SK-N-SH treated with all-trans-retinoic acid at 6 μM for 48 hours (cell line): ENCODE measurements at regions not wholly inside any gene's neighbourhood (a gene's known extent, or its start where the extent isn't known, plus 50 kb on each side); places are given as distances from the start of the nearest gene placed in this dataset.

ENCODE experiments used
- ATAC-seq: fragments of 200-7000 bp; cut with Tn5 transposase; 3 replicates; pipeline ENCODE4 v1.9.1; 2020; ENCODE audit warnings: mild to moderate bottlenecking, moderate library complexity
- ARNTL ChIP-seq: fragments of 450-650 bp; formaldehyde crosslinking; IDR thresholded peaks from 2 replicates; pipeline ENCODE4 v1.5.0; 2020; ENCODE audit warnings: low read depth, mild to moderate bottlenecking, moderate library complexity, borderline replicate concordance
- CREB5 ChIP-seq: fragments of 250-450 bp; sonication (Bioruptor Pico); IDR thresholded peaks from 2 replicates; pipeline ENCODE4 v1.5.1; 2020; ENCODE audit warnings: low read depth, mild to moderate bottlenecking, moderate library complexity
- CSDC2 ChIP-seq: fragments of 250-450 bp; sonication (Bioruptor Pico); IDR thresholded peaks from 2 replicates; pipeline ENCODE4 v1.5.0; 2020; ENCODE audit warnings: mild to moderate bottlenecking, moderate library complexity
- ESRRG ChIP-seq: fragments of 250-450 bp; sonication (Bioruptor Pico); IDR thresholded peaks from 2 replicates; pipeline ENCODE4 v1.6.1; 2021; ENCODE audit warnings: mild to moderate bottlenecking
- GLIS3 ChIP-seq: fragments of 250-450 bp; sonication (Bioruptor Pico); IDR thresholded peaks from 2 replicates; pipeline ENCODE4 v1.5.0; 2020; ENCODE audit warnings: mild to moderate bottlenecking, moderate library complexity
- ISL1 ChIP-seq: fragments of 250-450 bp; sonication (Bioruptor Pico); IDR thresholded peaks from 2 replicates; pipeline ENCODE4 v2.1.2; 2022; ENCODE audit warnings: mild to moderate bottlenecking, moderate library complexity
- OSR1 ChIP-seq: fragments of 250-450 bp; sonication (Bioruptor Pico); IDR thresholded peaks from 2 replicates; pipeline ENCODE4 v1.8.0; 2022; ENCODE audit warnings: moderate library complexity, mild to moderate bottlenecking, inconsistent platforms
- PPARA ChIP-seq: fragments of 250-450 bp; sonication (Bioruptor Pico); IDR thresholded peaks from 2 replicates; pipeline ENCODE4 v1.5.0; 2020; ENCODE audit warnings: mild to moderate bottlenecking, borderline replicate concordance
- SNAI2 ChIP-seq: fragments of 250-450 bp; sonication (Bioruptor Pico); IDR thresholded peaks from 2 replicates; pipeline ENCODE4 v1.5.0; 2020; ENCODE audit warnings: mild to moderate bottlenecking, moderate library complexity
- TCF4 ChIP-seq: fragments of 250-450 bp; sonication (Bioruptor Pico); IDR thresholded peaks from 2 replicates; pipeline ENCODE4 v1.8.0; 2021; ENCODE audit warnings: mild to moderate bottlenecking, moderate library complexity, borderline replicate concordance
- TOX ChIP-seq: fragments of 250-450 bp; sonication (Bioruptor Pico); IDR thresholded peaks from 2 replicates; pipeline ENCODE4 v1.8.0; 2021; ENCODE audit warnings: mild to moderate bottlenecking, moderate library complexity, borderline replicate concordance
- ZC3H10 ChIP-seq: fragments of 250-450 bp; sonication (Bioruptor Pico); IDR thresholded peaks from 2 replicates; pipeline ENCODE4 v1.5.1; 2021; ENCODE audit warnings: mild to moderate bottlenecking, moderate library complexity
- ZFP3 ChIP-seq: fragments of 250-450 bp; sonication (Bioruptor Pico); IDR thresholded peaks from 2 replicates; pipeline ENCODE4 v1.5.0; 2020; ENCODE audit warnings: mild to moderate bottlenecking, moderate library complexity
- ZFP30 ChIP-seq: fragments of 450-650 bp; formaldehyde crosslinking; IDR thresholded peaks from 2 replicates; pipeline ENCODE4 v1.5.0; 2022; ENCODE audit warnings: mild to moderate bottlenecking, moderate library complexity
- ZNF565 ChIP-seq: fragments of 450-650 bp; formaldehyde crosslinking; conservative IDR thresholded peaks from 2 replicates; pipeline ENCODE4 v1.5.0; 2020; ENCODE audit warnings: low read depth, mild to moderate bottlenecking, moderate library complexity
- ZNF70 ChIP-seq: fragments of 450-650 bp; formaldehyde crosslinking; IDR thresholded peaks from 2 replicates; pipeline ENCODE4 v1.5.0; 2020; ENCODE audit warnings: mild to moderate bottlenecking, moderate library complexity
- ZNF8 ChIP-seq: fragments of 450-650 bp; formaldehyde crosslinking; IDR thresholded peaks from 2 replicates; pipeline ENCODE4 v1.5.0; 2020; ENCODE audit warnings: mild to moderate bottlenecking, moderate library complexity
- TF ChIP-seq, protein P1 (sequence below): fragments of 250-450 bp; sonication (Bioruptor Pico); IDR thresholded peaks from 2 replicates; pipeline ENCODE4 v1.5.0; 2020; ENCODE audit warnings: mild to moderate bottlenecking, moderate library complexity
- TF ChIP-seq, protein P2 (sequence below): fragments of 250-450 bp; sonication (Bioruptor Pico); IDR thresholded peaks from 2 replicates; pipeline ENCODE4 v1.8.0; 2021; ENCODE audit warnings: low read depth, mild to moderate bottlenecking, moderate library complexity, borderline replicate concordance
- TF ChIP-seq, protein P3 (sequence below): fragments of 250-450 bp; sonication (Bioruptor Pico); IDR thresholded peaks from 2 replicates; pipeline ENCODE4 v1.5.1; 2021; ENCODE audit warnings: mild to moderate bottlenecking, moderate library complexity

GRCh38 chr3:150218841-150219240 is 189.3 kb upstream of the TSC22D2 start:
- TF ChIP-seq ZNF565 (CRISPR knock-in tag): no peak
- no peak for TF ChIP-seq TOX
- TF ChIP-seq ZC3H10 (CRISPR knock-in tag): no peak
- TF ChIP-seq GLIS3 (CRISPR knock-in tag): no peak
- no peak for TF ChIP-seq CSDC2

GRCh38 chr3:150218236-150218635 is 189.9 kb upstream of the TSC22D2 start:
- TF ChIP-seq PPARA (CRISPR knock-in tag) (no peak), OSR1 (CRISPR knock-in tag) (no peak), TOX (no peak), ZFP30 (CRISPR knock-in tag) (no peak), SNAI2 (CRISPR knock-in tag) (no peak), GLIS3 (CRISPR knock-in tag) (no peak), ARNTL (CRISPR knock-in tag) (no peak), ESRRG (no peak), CSDC2 (no peak), ZNF565 (CRISPR knock-in tag) (no peak)
- TF ChIP-seq, protein P1, sequence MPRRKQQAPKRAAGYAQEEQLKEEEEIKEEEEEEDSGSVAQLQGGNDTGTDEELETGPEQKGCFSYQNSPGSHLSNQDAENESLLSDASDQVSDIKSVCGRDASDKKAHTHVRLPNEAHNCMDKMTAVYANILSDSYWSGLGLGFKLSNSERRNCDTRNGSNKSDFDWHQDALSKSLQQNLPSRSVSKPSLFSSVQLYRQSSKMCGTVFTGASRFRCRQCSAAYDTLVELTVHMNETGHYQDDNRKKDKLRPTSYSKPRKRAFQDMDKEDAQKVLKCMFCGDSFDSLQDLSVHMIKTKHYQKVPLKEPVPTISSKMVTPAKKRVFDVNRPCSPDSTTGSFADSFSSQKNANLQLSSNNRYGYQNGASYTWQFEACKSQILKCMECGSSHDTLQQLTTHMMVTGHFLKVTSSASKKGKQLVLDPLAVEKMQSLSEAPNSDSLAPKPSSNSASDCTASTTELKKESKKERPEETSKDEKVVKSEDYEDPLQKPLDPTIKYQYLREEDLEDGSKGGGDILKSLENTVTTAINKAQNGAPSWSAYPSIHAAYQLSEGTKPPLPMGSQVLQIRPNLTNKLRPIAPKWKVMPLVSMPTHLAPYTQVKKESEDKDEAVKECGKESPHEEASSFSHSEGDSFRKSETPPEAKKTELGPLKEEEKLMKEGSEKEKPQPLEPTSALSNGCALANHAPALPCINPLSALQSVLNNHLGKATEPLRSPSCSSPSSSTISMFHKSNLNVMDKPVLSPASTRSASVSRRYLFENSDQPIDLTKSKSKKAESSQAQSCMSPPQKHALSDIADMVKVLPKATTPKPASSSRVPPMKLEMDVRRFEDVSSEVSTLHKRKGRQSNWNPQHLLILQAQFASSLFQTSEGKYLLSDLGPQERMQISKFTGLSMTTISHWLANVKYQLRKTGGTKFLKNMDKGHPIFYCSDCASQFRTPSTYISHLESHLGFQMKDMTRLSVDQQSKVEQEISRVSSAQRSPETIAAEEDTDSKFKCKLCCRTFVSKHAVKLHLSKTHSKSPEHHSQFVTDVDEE: no peak
- TF ChIP-seq, protein P2, sequence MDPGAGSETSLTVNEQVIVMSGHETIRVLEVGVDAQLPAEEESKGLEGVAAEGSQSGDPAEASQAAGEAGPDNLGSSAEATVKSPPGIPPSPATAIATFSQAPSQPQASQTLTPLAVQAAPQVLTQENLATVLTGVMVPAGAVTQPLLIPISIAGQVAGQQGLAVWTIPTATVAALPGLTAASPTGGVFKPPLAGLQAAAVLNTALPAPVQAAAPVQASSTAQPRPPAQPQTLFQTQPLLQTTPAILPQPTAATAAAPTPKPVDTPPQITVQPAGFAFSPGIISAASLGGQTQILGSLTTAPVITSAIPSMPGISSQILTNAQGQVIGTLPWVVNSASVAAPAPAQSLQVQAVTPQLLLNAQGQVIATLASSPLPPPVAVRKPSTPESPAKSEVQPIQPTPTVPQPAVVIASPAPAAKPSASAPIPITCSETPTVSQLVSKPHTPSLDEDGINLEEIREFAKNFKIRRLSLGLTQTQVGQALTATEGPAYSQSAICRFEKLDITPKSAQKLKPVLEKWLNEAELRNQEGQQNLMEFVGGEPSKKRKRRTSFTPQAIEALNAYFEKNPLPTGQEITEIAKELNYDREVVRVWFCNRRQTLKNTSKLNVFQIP: no peak
- ATAC-seq: no peak

More at GRCh38 chr3:150218841-150219240, 189.3 kb upstream of the TSC22D2 start:
- no peak for ATAC-seq

DNA sequence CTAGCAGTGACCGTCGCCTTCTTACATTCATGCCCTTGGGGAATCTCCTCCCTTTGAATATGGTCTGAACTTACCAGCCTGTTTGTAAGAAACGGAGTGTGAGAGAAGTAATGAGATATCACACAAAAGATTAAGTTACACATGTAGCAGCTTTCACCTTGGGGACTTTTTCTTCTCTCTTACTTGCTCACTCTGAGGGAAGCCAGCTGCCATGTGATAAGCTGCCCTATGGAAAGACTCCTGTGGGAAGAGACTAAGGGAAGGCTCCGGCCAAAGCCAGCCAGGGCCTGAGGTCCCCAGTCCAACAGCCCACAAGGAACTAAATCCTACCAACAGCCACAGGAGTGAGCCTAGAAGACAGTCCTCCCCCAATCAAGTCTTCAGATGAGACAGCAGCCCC is 190.4 kb upstream of the TSC22D2 start:
- TF ChIP-seq ZFP30 (CRISPR knock-in tag): no peak
- TF ChIP-seq ZFP3: no peak

GRCh38 chr3:150216866-150217600 is 191.1 kb upstream of the TSC22D2 start:
- no peak for TF ChIP-seq ZC3H10 (CRISPR knock-in tag)
- TF ChIP-seq TOX: no peak
- TF ChIP-seq ARNTL (CRISPR knock-in tag): no peak
- TF ChIP-seq CSDC2: no peak
- no peak for TF ChIP-seq GLIS3 (CRISPR knock-in tag)
- no peak for TF ChIP-seq TCF4
- no peak for TF ChIP-seq ZNF70 (CRISPR knock-in tag)
- TF ChIP-seq ISL1: no peak
- TF ChIP-seq, protein P3, sequence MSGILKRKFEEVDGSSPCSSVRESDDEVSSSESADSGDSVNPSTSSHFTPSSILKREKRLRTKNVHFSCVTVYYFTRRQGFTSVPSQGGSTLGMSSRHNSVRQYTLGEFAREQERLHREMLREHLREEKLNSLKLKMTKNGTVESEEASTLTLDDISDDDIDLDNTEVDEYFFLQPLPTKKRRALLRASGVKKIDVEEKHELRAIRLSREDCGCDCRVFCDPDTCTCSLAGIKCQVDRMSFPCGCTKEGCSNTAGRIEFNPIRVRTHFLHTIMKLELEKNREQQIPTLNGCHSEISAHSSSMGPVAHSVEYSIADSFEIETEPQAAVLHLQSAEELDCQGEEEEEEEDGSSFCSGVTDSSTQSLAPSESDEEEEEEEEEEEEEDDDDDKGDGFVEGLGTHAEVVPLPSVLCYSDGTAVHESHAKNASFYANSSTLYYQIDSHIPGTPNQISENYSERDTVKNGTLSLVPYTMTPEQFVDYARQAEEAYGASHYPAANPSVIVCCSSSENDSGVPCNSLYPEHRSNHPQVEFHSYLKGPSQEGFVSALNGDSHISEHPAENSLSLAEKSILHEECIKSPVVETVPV (CRISPR knock-in tag): no peak
- no peak for TF ChIP-seq OSR1 (CRISPR knock-in tag)
- TF ChIP-seq CREB5 (CRISPR knock-in tag): no peak
- no peak for TF ChIP-seq ZNF565 (CRISPR knock-in tag)
- no peak for TF ChIP-seq PPARA (CRISPR knock-in tag)
- no peak for TF ChIP-seq ZFP30 (CRISPR knock-in tag)
- TF ChIP-seq, protein P2: no peak
- TF ChIP-seq ESRRG: no peak
- TF ChIP-seq ZNF8 (CRISPR knock-in tag): no peak
- TF ChIP-seq, protein P1: no peak
- TF ChIP-seq, all 23 proteins: peak for 0
- ATAC-seq: no peak

More for the DNA sequence above, 190.4 kb upstream of the TSC22D2 start:
- ATAC-seq: no peak
